Mesenchymal stem cell (in vitro differentiated cells and primary cell): ENCODE measurements at regions not wholly inside any gene's neighbourhood (a gene's known extent, or its start where the extent isn't known, plus 50 kb on each side); places are given as distances from the start of the nearest gene placed in this dataset.

Source experiments
- DNase-seq: peaks from one replicate; pipeline ENCODE4 v3.0.0-alpha.2; 2013
- H2AFZ ChIP-seq: one replicate; pipeline ENCODE4 v1.6.1; 2013; ENCODE audit warnings: low read depth, mild to moderate bottlenecking, control low read depth, inconsistent platforms, low read length, moderate library complexity
- H2AK5ac ChIP-seq: 2 replicates; pipeline ENCODE4 v1.6.1; 2013; ENCODE audit warnings: low read length, moderate library complexity, mild to moderate bottlenecking, inconsistent platforms; ENCODE audit not compliant: severe bottlenecking
- H2BK120ac ChIP-seq: one replicate; pipeline ENCODE4 v1.6.1; 2013; ENCODE audit warnings: low read depth, mild to moderate bottlenecking, inconsistent platforms, low read length, moderate library complexity
- H2BK12ac ChIP-seq, 2 experiments: one replicate each; pipeline ENCODE4 v1.6.1; 2013; ENCODE audit warnings: inconsistent platforms in 2 of 2, low read length in 2 of 2, mild to moderate bottlenecking in 2 of 2, moderate library complexity in 2 of 2, control low read depth in 1 of 2
- H2BK15ac ChIP-seq: one replicate; pipeline ENCODE4 v1.6.1; 2013; ENCODE audit warnings: mild to moderate bottlenecking, low read depth, inconsistent platforms; ENCODE audit not compliant: poor library complexity, severe bottlenecking
- H2BK5ac ChIP-seq: 2 replicates; pipeline ENCODE4 v1.6.1; 2013; ENCODE audit warnings: low read depth, mild to moderate bottlenecking, low read length, control low read depth, inconsistent platforms; ENCODE audit not compliant: poor library complexity, severe bottlenecking
- H3K14ac ChIP-seq, 2 experiments: one replicate each; pipeline ENCODE4 v1.6.1; 2013; ENCODE audit warnings: inconsistent platforms in 2 of 2, low read length in 2 of 2, control low read depth in 1 of 2, mild to moderate bottlenecking in 1 of 2, moderate library complexity in 1 of 2
- H3K18ac ChIP-seq, 2 experiments: one replicate each; pipeline ENCODE4 v1.6.1; 2013; ENCODE audit warnings: inconsistent platforms in 2 of 2, low read length in 2 of 2, control low read depth in 1 of 2, low read depth in 1 of 2, mild to moderate bottlenecking in 1 of 2
- H3K23ac ChIP-seq, 2 experiments: one replicate each; pipeline ENCODE4 v1.6.1; 2013; ENCODE audit warnings: inconsistent platforms in 2 of 2, low read length in 2 of 2, mild to moderate bottlenecking in 2 of 2, moderate library complexity in 2 of 2, control low read depth in 1 of 2
- H3K27ac ChIP-seq: 2 replicates; pipeline ENCODE4 v1.5.1; 2013; ENCODE audit warnings: mild to moderate bottlenecking, moderate library complexity, low read length, control low read depth, inconsistent platforms; ENCODE audit not compliant: poor library complexity, severe bottlenecking
- H3K27me3 ChIP-seq, 2 experiments: 2 replicates each; pipeline versions ENCODE4 v1.6.1 to v1.7.0; 2013; ENCODE audit warnings: low read length in 2 of 2, mild to moderate bottlenecking in 2 of 2, moderate library complexity in 2 of 2, control low read depth in 1 of 2, inconsistent platforms in 1 of 2; ENCODE audit not compliant: control insufficient read depth in 1 of 2, insufficient read depth in 1 of 2
- H3K36me3 ChIP-seq, 2 experiments: 2 replicates each; pipeline versions ENCODE4 v1.6.1 to v1.7.0; 2013; ENCODE audit warnings: low read length in 2 of 2, control low read depth in 1 of 2, inconsistent platforms in 1 of 2, low read depth in 1 of 2, mild to moderate bottlenecking in 1 of 2; ENCODE audit not compliant: insufficient read depth in 2 of 2, control insufficient read depth in 1 of 2
- H3K4ac ChIP-seq, 2 experiments: one replicate each; pipeline ENCODE4 v1.6.1; 2013; ENCODE audit warnings: inconsistent platforms in 2 of 2, low read length in 2 of 2, mild to moderate bottlenecking in 2 of 2, moderate library complexity in 2 of 2, control low read depth in 1 of 2, low read depth in 1 of 2
- H3K4me1 ChIP-seq: 2 replicates; pipeline ENCODE4 v1.6.1; 2013; ENCODE audit warnings: low read depth, low read length, control low read depth; ENCODE audit not compliant: control insufficient read depth, insufficient read depth
- H3K4me2 ChIP-seq: 2 replicates; pipeline ENCODE4 v1.6.1; 2013; ENCODE audit warnings: low read length, mild to moderate bottlenecking, inconsistent platforms; ENCODE audit not compliant: poor library complexity, severe bottlenecking
- H3K4me3 ChIP-seq, 2 experiments: 2 replicates each; pipeline versions ENCODE4 v1.5.1 to v1.7.0; 2013; ENCODE audit warnings: low read length in 2 of 2, mild to moderate bottlenecking in 2 of 2, control low read depth in 1 of 2, low read depth in 1 of 2; ENCODE audit not compliant: insufficient read depth in 1 of 2
- H3K79me1 ChIP-seq: replicated peaks from 2 replicates; pipeline ENCODE4 v1.6.1; 2013; ENCODE audit warnings: mild to moderate bottlenecking, control low read depth, low read length, inconsistent platforms; ENCODE audit not compliant: poor library complexity, severe bottlenecking
- H3K9ac ChIP-seq: 2 replicates; pipeline ENCODE4 v1.7.0; 2013; ENCODE audit warnings: mild to moderate bottlenecking, low read length, moderate library complexity
- H3K9me3 ChIP-seq: 2 replicates; pipeline ENCODE4 v1.7.0; 2013; ENCODE audit warnings: mild to moderate bottlenecking, low read length; ENCODE audit not compliant: control insufficient read depth
- H4K8ac ChIP-seq: one replicate; pipeline ENCODE4 v1.6.1; 2013; ENCODE audit warnings: inconsistent platforms, mild to moderate bottlenecking, low read length, moderate library complexity
- H4K91ac ChIP-seq: one replicate; pipeline ENCODE4 v1.6.1; 2013; ENCODE audit warnings: mild to moderate bottlenecking, low read length, inconsistent platforms
- WGBS: methylation state at CpG from one replicate; pipeline ENCODE4 v1.1.7; 2013; ENCODE audit warnings: mixed read lengths; 5-methylcytosine and 5-hydroxymethylcytosine counted together

GRCh38 chr1:3981261-3981660 lies 81.2 kb upstream of the C1orf174 start:
- no peak overlapping the region for H3K23ac ChIP-seq
- H2BK5ac ChIP-seq: no peak overlapping the region
- H2AFZ ChIP-seq: no peak overlapping the region
- H2BK15ac ChIP-seq: no peak overlapping the region
- no peak overlapping the region for H2BK120ac ChIP-seq
- H4K8ac ChIP-seq: no peak overlapping the region
- H3K4me1 ChIP-seq: no peaks in the 10 kb centered on the region
- no peak overlapping the region for H3K4me2 ChIP-seq
- DNase-seq: no peak
- H3K14ac ChIP-seq: no peak overlapping the region
- H3K4me3 ChIP-seq: no peak overlapping the region
- no peak overlapping the region for H3K4ac ChIP-seq
- H3K9ac ChIP-seq: no peak overlapping the region
- H4K91ac ChIP-seq: no peak overlapping the region
- H2AK5ac ChIP-seq: no peak overlapping the region
- peaks cover 3% of the 10 kb centered on the region for H3K9me3 ChIP-seq
- 71% methylated on average over 5 of the region's 5 CpGs for WGBS
- H3K18ac ChIP-seq: no peak overlapping the region
- no peak overlapping the region for H3K27ac ChIP-seq
- no peaks in the 10 kb centered on the region for H3K27me3 ChIP-seq
- no peak overlapping the region for H2BK12ac ChIP-seq
- H3K36me3 ChIP-seq: no peaks in the 10 kb centered on the region
- H3K79me1 ChIP-seq: no peaks in the 10 kb centered on the region

GRCh38 chr1:3981746-3982505 lies 81.9 kb upstream of the C1orf174 start:
- no peak overlapping the region for H2BK15ac ChIP-seq
- H2AFZ ChIP-seq: no peak overlapping the region
- no peak overlapping the region for H4K91ac ChIP-seq
- H3K27ac ChIP-seq: no peak overlapping the region
- H3K4me1 ChIP-seq: no peaks in the 10 kb centered on the region
- H3K14ac ChIP-seq: no peak overlapping the region
- no peak overlapping the region for H3K4me2 ChIP-seq
- H3K27me3 ChIP-seq: no peaks in the 10 kb centered on the region
- no peak overlapping the region for H4K8ac ChIP-seq
- H2BK12ac ChIP-seq: no peak overlapping the region
- no peak overlapping the region for H3K23ac ChIP-seq
- no peaks in the 10 kb centered on the region for H3K79me1 ChIP-seq
- H3K9ac ChIP-seq: no peak overlapping the region
- no peak overlapping the region for H2BK120ac ChIP-seq
- H3K4ac ChIP-seq: no peak overlapping the region
- no peak overlapping the region for H3K4me3 ChIP-seq
- no peak overlapping the region for H2AK5ac ChIP-seq
- H2BK5ac ChIP-seq: no peak overlapping the region
- peaks cover under 1% of the 10 kb centered on the region for H3K9me3 ChIP-seq
- no peaks in the 10 kb centered on the region for H3K36me3 ChIP-seq
- no peak overlapping the region for H3K18ac ChIP-seq
- no peak for DNase-seq
- WGBS: 78% methylated on average over 12 of the region's 12 CpGs

GRCh38 chr1:3983181-3983580 lies 83.1 kb upstream of the C1orf174 start:
- Histone ChIP-seq H2BK5ac (no peak overlapping the region), H2BK120ac (no peak overlapping the region), H3K4me3 (no peak overlapping the region), H3K9me3 (no peaks in the 10 kb centered on the region), H3K23ac (no peak overlapping the region), H4K8ac (no peak overlapping the region), H3K18ac (no peak overlapping the region), H3K9ac (no peak overlapping the region), H3K4me1 (no peaks in the 10 kb centered on the region), H3K27ac (no peak overlapping the region), H3K27me3 (no peaks in the 10 kb centered on the region), H2AK5ac (no peak overlapping the region), H3K14ac (no peak overlapping the region), H3K79me1 (no peaks in the 10 kb centered on the region), H3K36me3 (no peaks in the 10 kb centered on the region), H2BK12ac (no peak overlapping the region), H3K4me2 (no peak overlapping the region), H2BK15ac (no peak overlapping the region), H4K91ac (no peak overlapping the region), H2AFZ (no peak overlapping the region), H3K4ac (no peak overlapping the region)
- DNase-seq: no peak
- 67% methylated on average over 9 of the region's 9 CpGs for WGBS

- Histone ChIP-seq H3K27me3 (no peaks in the 10 kb centered on the region), H2BK120ac (no peak overlapping the region), H3K9ac (no peak overlapping the region), H2AFZ (no peak overlapping the region), H3K9me3 (no peaks in the 10 kb centered on the region), H2BK15ac (no peak overlapping the region), H3K79me1 (no peaks in the 10 kb centered on the region), H4K91ac (no peak overlapping the region), H3K23ac (no peak overlapping the region), H3K27ac (no peak overlapping the region), H3K4me3 (no peak overlapping the region), H2AK5ac (no peak overlapping the region), H3K4ac (no peak overlapping the region), H2BK5ac (no peak overlapping the region), H3K14ac (no peak overlapping the region), H3K18ac (no peak overlapping the region), H3K36me3 (no peaks in the 10 kb centered on the region), H3K4me2 (no peak overlapping the region), H3K4me1 (no peaks in the 10 kb centered on the region), H2BK12ac (no peak overlapping the region), H4K8ac (no peak overlapping the region)
- no peak for DNase-seq
- whole genome bisulfite sequencing: 90% methylated on average over 13 of the region's 13 CpGs
These were observed 84.5 kb upstream of the C1orf174 start for GRCh38 chr1:3984586-3984985.
